Stimulated activated CD4-positive, alpha-beta T cell treated with anti-CD3 and anti-CD28 coated beads, Interleukin-1b, Interleukin-23, amount 100 ng/mL, for 24 hours (primary cell): ENCODE measurements at regions not wholly inside any gene's neighbourhood (a gene's known extent, or its start where the extent isn't known, plus 50 kb on each side); places are given as distances from the start of the nearest gene placed in this dataset.
"Not testable (repeated sequence)": the region's sequence is repeated elsewhere in the genome, so short reads cannot be mapped to it uniquely, and the experiment has no call there.

Experiments used
- DNase-seq, 4 experiments: peaks; one replicate each; pipeline ENCODE4 v3.0.0-alpha.2; 2020; ENCODE audit warnings: low read depth in 4 of 4, low spot score in 1 of 4

DNA sequence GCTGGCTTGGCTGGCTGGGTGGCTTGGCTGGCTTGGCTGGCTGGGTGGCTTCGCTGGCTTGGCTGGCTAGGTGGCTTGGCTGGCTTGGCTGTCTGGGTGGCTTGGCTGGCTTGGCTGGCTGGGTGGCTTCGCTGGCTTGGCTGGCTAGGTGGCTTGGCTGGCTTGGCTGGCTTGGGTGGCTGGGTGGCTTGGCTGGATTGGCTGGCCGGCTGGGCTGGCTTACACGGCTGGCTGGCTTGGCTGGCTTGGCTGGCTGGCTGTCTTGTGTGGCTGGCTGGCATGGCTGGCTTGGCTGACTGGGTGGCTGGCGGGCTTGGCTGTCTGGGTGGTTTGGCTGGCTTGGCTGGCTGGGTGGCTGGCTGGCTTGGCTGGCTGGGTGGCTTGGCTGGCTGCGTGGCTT lies 437.0 kb downstream of the GOLGA6L6 start:
- not testable (repeated sequence) for DNase-seq

DNA sequence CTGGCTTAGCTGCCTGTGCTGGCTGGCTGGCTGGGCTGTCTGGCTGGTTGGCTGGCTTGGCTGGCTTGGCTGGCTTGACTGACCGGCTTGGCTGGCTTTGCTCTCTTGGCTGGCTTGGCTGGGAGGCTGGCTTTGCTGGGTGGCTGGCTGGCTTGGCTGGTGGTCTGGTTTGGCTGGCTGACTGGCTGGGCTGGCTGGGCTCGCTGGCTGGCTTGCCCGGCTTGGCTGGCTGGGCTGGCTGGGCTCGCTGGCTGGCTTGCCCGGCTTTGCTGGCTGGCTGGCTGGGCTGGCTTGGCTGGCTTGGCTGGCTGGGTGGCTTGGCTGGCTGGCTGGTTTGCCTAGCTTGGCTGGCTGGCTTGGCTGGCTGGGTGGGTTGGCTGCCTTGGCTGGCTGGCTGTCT lies 438.7 kb downstream of the GOLGA6L6 start:
- DNase-seq, result not testable (repeated sequence)

DNA sequence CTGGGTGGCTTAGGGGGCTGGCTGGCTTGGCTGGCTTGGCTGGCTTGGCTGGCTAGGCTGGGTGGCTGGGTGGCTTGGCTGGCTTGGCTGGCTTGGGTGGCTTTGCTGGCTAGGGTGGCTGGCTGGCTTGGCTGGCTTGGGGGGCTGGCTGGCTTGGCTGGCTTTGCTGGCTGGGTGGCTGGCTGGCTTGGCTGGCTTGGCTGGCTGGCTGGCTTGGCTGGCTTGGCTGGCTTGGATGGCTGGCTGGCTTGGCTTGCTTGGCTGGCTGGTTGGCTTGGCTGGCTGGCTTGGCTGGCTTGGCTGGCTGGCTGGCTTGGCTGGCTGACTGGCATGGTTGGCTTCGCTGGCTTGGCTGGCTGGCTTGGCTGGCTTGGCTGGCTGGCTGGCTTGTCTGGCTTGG lies 439.4 kb downstream of the GOLGA6L6 start:
- DNase-seq, result not testable (repeated sequence)

DNA sequence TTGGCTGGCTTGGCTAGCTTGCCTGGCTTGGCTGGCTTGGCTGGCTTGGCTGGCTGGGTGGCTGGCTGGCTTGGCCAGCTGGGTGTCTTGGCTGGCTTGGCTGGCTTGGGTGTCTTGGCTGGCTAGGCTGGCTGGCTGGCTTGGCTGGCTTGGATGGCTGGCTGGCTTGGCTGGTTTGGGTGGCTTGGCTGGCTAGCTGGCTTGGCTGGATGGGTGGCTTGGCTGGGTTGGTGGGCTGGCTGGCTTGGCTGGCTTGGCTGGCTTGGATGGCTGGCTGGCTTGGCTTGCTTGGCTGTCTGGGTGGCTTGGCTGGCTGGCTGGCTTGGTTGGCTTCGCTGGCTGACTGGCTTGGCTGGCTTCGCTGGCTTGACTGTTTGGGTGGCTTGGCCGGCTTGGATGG lies 440.3 kb downstream of the GOLGA6L6 start:
- not testable (repeated sequence) for DNase-seq

DNA sequence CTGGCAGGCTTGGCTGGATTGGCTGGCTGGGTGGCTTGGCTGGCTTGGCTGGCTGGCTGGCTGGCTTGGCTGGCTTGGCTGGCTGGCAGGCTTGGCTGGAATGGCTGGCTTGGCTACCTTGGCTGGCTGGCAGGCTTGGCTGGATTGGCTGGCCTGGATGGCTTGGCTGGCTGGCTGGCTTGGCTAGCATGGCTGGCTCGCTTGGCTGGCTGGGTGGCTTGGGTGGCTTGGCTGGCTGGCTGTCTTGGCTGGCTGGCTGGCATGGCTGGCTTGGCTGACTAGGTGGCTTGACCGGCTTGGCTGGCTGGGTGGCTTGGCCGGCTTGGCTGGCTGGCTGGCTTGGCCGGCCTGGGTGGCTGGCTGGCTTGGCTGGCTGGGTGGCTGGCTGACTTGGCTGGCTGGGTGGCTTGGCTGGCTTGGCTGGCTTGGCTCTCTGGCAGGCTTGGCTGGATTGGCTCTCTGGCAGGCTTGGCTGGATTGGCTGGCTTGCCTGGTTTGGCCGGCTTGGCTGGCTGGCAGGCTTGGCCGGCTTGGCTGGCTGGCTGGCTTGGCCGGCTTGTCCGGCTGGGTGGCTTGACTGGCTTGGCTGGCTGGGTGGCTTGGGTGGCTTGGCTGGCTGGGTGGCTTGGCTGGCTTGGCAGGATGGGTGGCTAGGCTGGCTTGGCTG lies 440.9 kb downstream of the GOLGA6L6 start:
- not testable (repeated sequence) for DNase-seq

DNA sequence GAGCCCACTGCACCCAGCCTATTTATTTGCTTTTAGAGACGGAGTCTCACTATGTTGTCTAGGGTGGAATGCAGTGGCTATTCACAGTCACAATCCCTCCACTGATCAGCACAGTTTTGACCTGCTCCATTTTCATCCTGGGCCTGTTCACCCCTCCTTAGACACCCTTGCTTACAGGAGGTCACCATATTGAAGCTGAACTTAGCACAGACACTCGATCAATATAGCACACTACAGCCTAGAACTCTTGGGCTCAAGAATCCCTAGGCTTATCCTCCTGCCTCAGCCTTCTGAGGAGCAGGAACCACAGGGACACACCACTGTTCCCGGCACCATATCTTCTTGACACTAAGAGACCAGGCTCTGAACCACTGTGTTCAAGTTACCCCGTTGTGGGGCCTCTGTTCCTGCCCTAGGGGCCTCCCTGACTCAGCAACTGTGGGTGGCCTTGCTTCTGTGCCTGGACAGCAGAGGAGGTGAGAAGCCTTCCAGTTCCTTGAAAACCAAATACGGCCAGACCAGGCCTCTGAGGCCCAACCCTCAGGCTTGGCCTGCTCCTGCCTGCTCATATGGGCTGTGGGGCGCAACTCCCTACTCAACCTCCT lies 445.8 kb downstream of the GOLGA6L6 start:
- not testable (repeated sequence) for DNase-seq

DNA sequence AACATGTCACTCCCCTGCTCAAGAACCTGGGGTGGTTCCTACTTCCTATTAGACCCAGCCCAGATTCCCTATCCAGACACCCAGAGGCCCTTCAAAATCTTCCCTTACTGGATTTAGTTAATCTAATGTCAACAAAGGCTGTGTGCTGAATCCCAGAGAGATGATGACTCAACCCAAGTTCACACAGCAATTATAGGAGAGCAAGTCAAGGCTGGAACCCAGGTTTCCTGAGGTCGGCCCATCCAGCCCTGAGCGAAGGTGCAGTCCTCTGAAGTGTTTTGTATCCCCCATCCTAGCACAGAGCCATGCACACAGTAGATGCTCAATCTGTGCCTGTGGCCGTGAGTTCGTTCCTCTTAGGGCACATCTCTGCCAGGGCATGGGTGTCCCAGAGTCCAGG lies 452.1 kb downstream of the GOLGA6L6 start:
- DNase-seq, result not testable (repeated sequence)

DNA sequence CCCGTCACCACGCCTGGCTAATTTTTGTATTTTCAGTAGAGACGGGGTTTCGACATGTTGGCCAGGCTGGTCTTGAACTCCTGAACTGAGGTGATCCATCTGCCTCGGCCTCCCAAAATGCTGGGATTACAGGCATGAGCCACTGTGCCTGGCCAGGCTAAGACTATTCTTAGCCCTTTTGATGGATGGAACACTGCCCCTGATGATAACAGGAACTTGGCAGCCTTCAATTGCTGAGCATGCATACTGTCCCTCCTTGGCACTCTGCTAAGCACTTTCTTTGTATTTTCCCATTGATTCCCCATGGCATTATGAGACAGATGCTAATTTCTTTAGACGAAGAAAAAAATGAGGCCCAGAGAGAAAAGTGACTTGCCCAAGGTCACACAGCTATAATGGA lies 457.6 kb downstream of the GOLGA6L6 start:
- DNase-seq, result not testable (repeated sequence)

DNA sequence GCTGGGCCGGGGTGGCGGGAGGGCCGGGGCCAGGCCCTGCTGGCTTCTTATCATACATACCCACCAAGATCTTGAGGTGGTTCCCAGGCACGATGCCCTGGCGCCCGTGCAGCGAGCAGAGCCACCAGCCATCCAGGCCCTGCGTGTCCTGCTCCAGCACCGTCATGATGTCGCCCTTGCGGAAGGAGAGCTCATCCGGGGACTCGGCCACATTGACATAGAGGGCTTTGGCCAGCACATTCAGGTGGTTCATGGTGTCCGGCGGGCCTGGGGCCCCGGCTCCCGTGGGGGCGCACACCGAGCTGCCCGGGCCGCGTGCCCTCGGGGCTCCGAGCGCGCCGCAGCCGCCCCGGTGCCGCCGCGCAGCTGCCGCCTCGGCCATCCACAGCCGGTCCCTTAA lies 467.5 kb downstream of the GOLGA6L6 start:
- DNase-seq, result not testable (repeated sequence)

DNA sequence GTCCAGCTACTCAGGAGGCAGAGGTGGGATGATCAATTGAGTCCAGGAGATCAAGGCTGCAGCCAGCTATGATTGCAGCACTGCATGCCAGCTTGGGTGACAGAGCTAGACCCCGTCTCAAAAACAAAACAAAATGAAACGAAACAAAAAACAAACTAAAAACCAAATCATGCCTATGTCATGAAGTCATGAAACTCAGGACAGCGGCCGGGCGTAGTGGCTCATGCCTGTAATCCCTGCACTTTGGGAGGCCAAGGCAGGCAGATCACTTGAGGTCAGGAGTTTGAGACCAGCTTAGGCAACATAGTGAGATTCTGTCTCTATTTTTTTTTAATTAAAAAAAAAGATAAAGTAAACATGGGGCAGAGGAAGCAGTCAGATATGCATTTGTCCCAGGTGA lies 472.6 kb downstream of the GOLGA6L6 start:
- not testable (repeated sequence) for DNase-seq

DNA sequence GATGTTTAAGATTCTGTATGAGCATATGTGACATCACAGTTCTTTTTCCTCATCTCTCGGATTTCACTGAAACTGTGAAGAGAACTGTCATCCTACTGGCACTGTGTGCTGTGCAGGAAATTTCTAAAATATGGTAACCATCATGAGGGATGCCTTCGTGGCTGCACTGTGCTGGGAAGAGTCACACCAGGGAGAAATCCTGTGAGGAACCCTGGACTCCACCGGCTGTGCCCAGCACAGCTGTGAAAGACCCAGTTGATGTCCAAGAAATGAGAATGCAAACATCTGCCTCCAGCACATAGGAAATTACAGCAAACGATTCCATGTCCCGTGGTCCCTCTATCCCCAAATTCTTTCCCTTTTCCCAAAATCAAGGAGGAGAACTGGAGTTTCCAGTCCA lies 475.4 kb downstream of the GOLGA6L6 start:
- not testable (repeated sequence) for DNase-seq

DNA sequence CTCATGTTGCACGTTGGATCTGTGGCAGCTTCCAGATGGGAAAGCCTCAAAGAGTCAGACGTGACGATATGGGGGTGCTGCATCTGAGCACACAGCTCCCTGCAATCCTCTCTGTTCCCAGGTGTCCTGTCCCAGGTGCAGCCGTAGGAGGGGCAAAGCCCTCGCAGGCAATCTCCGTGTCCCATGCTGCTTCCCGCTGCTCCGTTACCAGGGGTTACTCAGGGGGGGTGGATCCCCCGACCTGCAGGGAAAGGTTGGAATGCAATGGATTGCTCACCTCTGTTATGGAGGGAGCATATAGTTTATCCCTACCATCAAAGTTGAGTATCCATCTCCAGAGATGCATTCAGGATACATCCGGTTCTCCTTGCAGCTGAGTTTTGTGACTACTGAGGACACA lies 476.1 kb downstream of the GOLGA6L6 start:
- DNase-seq, result not testable (repeated sequence)

DNA sequence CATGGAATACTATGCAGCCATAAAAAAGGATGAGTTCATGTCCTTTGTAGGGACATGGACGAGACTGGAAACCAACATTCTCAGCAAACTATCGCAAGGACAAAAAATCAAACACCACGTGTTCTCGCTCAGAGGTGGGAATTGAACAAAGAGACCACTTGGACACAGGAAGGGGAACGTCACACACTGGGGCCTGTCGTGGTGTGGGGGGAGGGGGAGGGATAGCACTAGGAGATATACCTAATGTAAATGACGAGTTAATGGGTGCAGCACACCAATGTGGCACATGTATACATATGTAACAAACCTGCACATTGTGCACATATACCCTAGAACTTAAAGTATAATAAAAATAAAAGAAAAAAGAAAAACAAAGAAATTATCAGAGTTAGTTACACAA lies 478.4 kb downstream of the GOLGA6L6 start:
- DNase-seq, result not testable (repeated sequence)

DNA sequence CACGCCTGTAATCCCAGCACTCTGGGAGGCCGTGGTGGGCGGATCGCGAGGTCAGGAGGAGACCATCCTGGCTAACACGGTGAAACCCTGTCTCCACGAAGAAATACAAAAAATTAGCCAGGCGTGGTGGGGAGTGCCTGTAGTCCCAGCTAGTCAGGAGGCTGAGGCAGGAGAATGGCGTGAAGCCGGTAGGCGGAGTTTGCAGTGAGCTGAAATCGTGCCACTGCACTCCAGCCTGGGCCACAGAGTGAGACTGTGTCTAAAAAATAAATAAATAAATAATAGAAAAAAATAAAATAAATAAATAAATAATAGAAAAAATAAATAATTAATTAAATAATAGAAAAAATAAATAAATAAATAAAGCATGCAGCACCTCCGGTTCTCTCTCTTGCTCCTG lies 480.8 kb downstream of the GOLGA6L6 start:
- not testable (repeated sequence) for DNase-seq

DNA sequence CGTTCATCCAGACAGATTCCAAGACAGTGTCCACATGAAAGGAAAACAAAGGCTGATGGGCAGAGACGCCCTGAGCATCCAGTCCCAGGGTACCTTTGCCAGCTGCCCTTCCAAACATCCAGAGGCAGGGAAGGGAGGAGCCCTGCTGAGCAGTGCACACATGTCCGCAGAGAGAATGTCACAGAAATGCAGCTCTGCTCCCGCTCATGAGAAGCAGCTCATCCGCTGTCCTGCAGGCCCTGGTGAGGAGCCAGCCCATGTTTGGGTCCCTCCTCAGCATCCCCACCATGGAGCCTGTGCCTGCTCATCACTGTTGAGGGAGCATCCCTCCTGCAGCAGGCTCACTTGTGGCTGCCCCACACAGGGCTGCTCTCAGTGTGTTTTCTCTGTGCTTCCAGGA lies 484.7 kb downstream of the GOLGA6L6 start:
- not testable (repeated sequence) for DNase-seq

DNA sequence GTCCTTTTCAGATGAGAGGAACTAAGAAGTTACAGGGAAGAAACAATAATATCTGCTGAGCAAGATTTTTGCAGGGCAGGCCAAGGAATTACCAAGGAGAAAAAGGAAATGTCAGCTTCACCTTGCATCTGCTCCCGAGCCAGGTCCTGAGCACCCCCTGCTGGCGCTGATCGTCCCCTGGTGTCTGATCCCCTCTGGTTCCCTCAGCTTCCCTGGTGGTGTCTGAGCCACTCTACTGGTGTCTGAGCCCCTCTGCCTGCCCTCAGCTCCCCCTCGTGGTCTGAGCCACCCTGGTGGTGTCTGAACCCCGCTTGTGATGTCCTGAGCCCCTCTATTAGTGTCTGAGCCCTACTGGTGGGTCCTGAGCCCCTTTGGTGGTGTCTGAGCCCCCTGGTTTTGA lies 485.7 kb downstream of the GOLGA6L6 start:
- DNase-seq, result not testable (repeated sequence)

DNA sequence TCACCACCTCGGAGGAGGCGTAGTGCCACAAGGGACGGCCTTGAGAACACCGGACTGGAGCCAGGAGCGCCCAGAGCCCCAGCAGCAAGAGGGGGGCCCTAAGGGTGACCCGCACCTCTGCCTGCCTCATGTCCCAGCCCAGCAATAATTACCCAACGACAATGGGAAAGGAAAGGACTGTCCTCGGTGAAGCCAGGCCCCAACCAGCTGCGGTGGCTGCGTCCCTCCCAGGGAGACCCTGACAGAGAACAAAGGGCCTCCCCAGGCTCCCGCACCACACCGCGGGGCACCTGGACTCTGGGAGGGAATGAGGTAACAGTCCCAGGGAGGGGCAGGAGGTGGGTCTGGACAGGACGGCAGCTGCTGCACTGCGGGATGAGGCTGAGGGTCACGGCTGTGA lies 493.4 kb downstream of the GOLGA6L6 start:
- DNase-seq, result not testable (repeated sequence)

DNA sequence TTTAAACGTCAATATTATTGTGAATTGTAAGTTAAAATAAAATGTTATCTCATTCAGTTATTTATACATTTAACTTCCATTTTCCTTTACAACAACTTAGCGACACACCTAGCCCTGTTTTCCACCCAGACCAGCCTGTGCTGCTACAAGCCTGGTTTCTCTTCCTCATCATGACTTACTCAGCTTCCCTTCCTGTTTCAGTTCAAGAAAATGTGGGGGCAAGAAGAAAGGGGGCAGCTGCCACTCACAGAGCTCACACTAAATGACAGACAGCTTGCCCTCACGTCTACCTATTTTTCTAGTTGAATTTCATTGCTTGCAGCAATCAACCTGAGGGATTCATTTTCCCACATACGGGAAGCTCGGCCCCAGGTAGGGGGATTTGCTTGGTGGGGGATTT lies 496.4 kb downstream of the GOLGA6L6 start:
- not testable (repeated sequence) for DNase-seq

DNA sequence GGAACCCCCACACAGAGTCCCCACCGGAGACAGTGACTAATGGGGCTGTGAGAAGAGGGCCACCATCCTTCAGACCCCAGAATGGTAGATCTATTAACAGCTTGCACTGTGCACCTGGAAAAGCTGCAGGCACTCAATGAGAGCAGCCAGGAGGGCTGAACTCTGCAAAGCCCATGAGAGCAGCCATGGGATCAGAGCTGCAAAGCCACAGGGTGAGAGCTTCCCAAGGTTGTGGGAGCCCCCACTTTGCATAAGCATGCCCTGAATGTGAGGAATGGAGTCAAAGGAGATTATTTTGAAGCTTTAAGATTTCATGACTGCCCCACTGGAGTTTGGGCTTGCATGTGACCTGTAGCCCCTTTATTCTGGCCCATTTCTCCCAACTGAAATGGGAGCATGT lies 500.9 kb downstream of the GOLGA6L6 start:
- DNase-seq, result not testable (repeated sequence)

DNA sequence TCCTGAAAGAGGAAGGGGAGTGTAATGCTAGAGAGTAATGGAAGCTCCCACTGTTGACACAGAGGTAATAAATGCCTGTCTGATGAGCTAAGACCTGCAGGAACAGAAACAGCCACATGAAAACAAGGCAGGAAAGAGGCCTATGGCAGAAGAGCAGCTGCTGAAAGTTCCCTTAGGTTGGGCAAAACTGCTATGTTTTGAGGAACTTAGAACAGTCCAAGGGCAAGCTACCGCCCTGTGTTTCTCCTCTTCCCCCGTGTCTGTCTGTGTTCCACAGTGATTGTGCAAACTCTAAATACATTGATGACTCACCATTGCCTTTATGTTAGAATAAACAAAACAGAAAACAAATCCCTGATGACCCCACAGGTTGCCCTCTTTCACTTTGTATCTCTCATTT lies 516.6 kb downstream of the GOLGA6L6 start:
- not testable (repeated sequence) for DNase-seq

DNA sequence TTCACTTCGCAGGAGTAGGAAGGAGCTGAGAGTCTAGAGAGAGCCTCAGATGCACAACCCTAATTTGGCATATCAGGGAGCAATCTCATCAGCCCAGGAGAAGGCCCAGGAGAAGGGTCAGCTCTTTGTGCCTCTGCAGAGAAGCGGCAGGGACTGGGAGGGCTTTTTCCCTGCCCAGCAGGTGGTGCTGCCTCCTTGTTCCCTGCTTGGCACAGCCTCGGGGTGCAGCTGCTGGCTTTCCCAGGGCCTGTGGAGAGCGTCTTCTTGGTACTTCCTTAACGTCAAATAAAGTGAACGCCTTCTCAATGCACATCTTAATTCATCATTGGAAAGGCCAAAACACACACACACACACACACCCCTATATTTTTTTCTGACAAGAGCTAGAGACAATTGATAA lies 519.3 kb downstream of the GOLGA6L6 start:
- DNase-seq, result not testable (repeated sequence)

DNA sequence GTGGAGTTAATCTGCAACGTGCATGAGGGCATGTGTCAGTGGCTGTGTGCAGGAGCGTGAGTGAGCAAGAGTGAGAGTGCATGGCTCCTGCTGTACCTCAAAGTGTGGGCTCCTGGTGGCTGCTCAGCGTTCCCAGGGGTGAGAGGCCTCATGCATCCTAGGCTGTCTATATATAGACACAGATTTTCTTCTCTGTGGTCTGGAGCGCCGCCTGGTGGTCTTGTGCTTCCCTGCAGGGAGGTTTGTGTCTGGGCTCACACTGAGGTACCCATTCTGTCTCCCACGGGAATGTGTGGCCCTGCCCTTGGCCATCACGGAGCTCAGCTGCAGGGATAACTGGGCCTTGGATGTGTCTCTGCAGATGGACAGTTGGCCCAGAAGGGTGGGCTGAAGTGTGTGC lies 520.2 kb downstream of the GOLGA6L6 start:
- not testable (repeated sequence) for DNase-seq

DNA sequence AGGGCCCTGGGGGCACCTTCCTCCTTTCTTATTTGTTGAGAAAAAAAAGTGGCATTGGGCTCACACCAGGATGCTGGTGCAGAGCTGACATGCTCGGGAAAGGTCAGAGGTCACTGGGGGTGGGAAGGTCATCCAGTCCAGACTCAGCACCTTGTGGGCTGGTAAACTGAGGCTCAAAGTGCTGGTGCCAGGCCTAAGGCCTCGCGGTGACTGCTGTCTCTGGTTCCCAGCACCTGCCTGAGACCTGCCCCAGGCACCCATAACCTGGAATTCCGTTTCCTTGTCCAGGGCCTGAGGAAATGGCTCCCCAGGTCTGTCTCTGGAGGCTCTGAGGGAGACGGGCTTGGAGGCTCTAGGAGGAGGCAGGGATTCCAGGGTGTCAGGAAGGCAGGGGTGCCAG lies 521.0 kb downstream of the GOLGA6L6 start:
- DNase-seq, result not testable (repeated sequence)
